ENCODE measurements at regions not wholly inside any gene's neighbourhood (a gene's known extent, or its start where the extent isn't known, plus 50 kb on each side); places are given as distances from the start of the nearest gene placed in this dataset.

GRCh38 chr5:153390569-153390968 lies 99.9 kb upstream of the GRIA1 start:
- TF ChIP-seq CTCF (conservative IDR thresholded peaks at IDR 0.05) (no peak), ZFX (IDR thresholded peaks at IDR 0.05) (no peak)

Measured in C4-2B (cell line).